SKM-1 treated with dmso at 0.1 percent for 144 hours (cell line): ENCODE measurements at regions not wholly inside any gene's neighbourhood (a gene's known extent, or its start where the extent isn't known, plus 50 kb on each side); places are given as distances from the start of the nearest gene placed in this dataset.
A peak's percentile ranks its signal among the peaks of the same experiment; 100 is the strongest.
"Not testable (repeated sequence)": the region's sequence is repeated elsewhere in the genome, so short reads cannot be mapped to it uniquely, and the experiment has no call there.

ENCODE experiments used
- DNase-seq: peaks from one replicate; lab custom pipeline; 2025; ENCODE audit not compliant: unreplicated experiment; lab: John Stamatoyannopoulos, UW

DNA sequence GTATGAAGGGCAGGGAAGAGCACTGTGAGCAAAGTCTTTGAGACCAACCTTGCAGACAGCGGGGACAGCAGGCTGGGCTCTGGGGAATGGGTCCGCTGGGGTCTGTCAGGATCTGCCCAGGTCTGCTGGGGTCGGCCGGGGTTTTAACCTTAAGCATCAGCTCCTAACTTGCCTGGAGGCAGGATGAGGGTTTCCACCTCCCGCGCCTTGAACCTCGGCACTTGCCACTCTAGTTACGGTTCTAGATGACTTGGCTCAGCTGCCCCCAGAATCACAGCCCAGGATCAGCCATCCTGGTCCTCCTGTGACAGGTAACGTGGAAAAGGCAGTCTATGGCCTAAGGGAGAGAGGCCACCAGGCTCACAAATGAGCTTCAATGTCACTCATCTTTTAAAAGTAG is 50.4 kb upstream of the CACUL1 start:
- no peak for DNase-seq

DNA sequence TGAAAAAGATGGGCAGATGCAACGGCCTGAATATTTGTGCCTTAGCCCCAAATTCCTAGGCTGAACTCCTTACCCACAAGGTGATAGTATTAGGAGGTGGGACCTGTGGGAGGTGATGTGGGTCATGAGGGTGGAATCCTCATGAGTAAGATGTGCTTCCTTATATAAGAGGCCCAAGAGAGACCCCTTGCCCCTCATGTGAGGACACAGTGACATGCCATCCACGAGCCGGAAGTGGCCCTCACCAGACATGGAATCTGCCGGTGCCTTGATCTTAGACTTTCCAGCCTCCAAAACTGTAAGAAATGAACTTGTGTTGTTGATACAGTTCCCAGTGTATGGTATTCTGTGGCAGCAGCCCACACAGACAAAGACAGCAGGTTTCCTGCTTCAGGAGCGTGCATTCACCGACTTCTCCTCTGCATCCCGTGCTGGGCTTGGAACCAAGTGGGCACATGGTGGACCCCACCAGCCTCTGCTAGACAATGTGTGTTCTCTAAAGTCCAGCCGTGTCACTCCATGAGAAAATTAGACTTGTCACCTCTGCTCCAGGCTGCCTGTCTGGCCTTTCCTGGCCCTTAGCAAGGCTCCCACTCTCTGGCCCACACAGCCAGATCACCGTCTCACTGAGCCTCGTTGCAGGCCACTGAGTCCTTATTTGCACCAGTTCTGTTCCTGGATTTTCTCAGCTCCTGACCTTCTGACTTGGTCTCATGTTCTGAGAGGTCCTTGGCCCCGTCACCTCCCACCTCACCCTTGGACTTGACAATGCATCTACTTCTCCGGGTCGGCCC is 52.9 kb upstream of the CACUL1 start:
- no peak for DNase-seq

DNA sequence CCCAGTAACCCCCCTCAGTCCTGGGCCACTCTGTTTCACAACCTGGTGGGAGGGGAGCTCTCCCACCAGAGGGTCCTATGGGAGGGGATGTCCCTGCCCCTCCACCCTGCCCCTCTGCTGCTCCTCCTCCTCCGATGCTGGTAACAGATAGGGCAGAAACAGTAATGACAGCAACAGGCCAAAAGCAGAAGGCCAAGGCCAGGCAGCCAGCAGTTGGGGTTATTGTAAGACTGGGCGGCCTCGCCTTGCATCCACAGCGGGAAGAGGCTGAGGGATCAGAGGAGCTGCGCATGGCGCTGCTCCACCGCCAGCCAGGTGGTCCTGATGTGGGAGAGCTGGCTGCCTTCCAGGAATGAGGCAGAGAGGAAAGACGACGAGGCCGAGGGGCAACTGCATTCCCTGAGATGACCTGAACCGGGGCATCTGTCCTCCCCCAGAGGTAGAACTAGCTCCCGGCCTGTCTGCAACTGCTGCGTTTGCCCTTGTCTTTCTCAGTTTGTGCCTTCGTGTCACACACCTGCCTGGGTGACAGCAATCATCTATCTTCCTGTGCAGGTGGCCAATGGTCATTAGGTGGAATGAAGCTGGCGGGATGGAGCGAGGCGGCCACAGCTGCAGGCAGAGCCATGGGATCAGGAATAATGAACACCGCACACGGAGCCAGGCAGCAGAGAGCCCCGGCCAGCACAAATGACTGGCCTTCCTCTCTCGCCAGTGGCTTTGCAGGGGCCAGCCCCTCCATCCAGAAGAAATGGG is 54.0 kb upstream of the CACUL1 start:
- no peak for DNase-seq

DNA sequence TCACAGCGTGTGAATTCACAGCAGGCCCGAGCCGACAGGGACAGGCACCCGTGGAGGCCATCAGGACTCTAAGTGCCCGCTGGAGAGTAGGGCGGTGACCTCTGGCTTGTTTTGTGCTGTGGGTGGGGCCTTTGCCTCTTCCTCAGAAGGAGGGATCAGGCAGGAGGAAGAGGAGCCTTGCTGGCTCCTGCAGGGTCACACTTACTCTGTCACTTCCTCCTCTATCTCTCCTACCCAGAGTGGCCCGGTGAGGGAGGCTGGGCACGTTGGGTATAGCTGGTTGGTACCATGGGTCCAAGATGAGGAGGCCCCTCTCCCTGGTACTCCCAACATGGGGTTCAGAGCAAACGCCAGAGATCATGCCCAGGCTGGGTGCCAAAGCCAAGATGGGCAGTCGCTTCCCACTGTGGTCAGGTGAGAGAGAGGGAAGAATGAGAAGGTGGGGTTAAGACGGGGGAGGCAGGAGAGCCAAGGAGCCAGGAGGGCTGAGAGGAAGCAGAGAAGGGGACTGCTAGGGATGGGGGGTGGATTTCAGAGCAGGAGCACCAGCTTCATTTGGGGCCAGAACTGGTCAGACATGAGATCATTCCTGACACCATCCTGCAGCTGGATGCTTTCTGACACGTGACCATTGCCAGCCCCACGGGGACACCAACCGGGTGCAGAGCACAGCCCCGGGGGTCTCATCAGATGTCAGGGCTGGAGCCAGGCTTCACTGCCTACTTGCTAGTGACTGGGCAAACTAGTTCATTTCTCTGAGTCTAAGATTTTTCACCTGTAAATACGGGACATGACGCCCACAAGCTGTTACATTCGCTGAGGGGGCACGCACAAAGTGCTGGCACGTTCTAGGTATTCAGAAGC is 54.8 kb upstream of the CACUL1 start:
- peak; percentile 28 for DNase-seq

DNA sequence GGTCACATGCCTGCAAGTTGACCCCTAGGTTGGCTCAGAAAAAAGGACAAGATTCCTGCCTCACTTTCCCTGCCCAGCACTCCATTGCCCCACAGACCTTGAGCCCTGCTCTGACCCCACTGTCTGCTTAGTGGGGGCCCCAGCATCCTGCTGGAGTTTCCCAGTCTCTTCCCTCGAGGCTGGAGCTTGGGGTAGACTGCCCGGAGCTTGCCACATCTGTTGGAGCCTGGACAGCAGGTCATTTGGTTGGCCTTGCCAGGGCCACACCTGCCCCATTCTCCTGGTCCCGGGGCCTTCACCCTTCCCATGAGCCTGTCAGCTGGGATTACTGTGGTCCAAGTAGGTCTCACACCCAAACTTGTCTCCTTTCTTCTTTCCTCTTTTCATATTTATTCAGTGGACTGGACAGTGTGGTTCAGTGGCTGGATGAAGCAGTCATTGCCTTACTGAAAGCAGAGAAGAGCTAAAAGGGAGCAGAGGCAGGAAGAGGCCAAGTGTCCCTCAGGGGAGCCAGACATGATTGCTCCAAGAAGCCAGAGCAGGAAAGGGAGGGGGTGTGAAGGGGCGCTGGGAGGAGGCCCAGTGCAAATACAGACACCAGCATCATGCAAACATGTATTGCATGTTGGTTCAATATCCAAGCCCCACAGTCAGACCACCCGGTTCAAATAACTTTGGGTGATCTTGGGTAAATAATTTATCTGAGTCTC is 56.2 kb upstream of the CACUL1 start:
- no peak for DNase-seq

- no peak for DNase-seq
Measured at GRCh38 chr10:118811675-118812392, 57.1 kb upstream of the CACUL1 start.

GRCh38 chr10:118812393-118812740 is 57.6 kb upstream of the CACUL1 start:
- DNase-seq = no peak

DNA sequence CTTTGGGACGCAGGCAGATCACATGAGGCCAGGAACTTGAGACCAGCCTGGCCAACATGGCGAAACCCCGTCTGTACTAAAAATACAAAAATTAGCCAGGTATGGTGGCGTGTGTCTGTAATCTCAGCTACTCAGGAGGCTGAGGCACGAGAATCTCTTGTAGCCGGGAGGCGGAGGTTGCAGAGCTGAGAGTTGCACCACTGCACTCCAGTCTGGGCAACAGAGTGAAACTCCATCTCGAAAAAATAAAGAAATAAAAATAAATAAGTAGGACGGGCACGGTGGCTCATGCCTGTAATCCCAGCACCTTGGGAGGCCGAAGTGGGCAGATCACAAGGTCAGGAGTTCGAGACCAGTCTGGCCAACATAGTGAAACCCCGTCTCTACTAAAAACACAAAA is 58.2 kb upstream of the CACUL1 start:
- not testable (repeated sequence) for DNase-seq

DNA sequence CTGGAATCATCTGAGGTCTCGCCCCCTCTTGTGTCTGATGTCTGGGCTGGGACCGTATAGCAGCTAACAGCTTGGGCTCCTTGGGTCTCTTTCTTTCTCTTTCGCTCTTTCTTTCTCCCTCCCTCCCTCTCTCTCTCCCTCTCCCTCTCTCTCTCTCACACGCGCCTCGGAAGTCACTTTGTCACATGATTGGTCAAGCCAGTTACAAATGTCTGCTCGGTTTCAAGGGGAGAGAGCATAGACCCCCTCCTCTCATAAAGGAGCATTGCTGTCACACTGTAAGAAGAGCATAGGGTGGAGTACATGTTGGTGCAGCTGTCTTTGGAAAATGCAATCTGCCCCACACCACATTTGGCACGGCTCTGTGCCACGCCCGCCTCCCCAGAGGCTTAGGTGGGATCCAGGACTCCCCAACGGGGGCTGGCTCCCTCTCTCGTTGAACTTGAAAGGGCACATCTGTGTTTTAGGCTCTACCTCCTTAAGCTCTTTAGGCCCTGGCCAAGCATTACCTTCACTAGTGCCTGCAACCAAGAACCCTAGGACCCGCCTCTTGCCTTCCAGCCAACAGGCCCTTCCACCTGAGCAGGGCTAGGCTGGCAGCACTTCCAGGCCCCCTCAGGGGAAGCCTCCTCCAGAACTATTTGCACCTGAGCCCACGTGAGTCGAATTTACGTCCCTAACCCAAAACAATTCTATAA is 61.9 kb upstream of the CACUL1 start:
- DNase-seq = no peak

DNA sequence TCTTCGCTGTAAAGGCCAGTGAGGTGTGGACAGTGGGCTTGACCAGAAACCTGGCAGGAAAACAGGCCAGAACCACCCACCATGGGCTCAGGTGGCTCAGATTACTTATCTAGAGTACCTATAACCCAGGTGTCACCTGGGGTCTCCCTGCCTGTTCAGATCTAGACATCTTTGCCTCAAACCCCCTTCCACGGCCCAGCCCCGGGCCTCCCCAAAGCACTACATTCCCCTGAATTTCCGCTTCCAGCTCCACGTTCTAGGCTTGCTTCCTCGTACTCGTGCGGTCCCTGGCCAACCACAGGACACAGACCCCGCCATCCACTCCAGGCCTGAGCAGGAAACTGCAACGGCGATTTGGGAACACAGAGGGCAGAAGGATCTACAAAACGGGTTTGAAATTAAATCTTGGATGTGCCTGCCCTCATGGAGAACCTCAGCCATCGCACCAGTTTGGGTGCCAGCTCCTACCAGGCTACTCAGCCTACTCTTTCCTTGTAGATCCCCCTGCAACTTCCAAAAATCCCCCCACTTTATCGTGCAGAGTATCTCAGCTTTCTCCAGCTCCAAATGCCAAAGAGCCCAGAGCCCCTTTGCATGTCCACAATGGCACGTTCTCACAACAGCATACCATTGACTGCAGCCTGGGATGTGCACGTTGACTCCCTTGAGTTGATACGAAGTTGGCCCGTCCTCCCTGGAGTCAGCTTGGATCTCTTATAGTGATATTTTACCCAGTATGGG is 62.7 kb upstream of the CACUL1 start:
- DNase-seq = no peak

- no peak for DNase-seq
Measured at GRCh38 chr10:118818621-118819221, 64.0 kb upstream of the CACUL1 start.

- DNase-seq = no peak
Measured at GRCh38 chr10:118820326-118821116, 65.8 kb upstream of the CACUL1 start.

GRCh38 chr10:118823256-118823907 is 68.6 kb upstream of the CACUL1 start:
- no peak for DNase-seq

DNA sequence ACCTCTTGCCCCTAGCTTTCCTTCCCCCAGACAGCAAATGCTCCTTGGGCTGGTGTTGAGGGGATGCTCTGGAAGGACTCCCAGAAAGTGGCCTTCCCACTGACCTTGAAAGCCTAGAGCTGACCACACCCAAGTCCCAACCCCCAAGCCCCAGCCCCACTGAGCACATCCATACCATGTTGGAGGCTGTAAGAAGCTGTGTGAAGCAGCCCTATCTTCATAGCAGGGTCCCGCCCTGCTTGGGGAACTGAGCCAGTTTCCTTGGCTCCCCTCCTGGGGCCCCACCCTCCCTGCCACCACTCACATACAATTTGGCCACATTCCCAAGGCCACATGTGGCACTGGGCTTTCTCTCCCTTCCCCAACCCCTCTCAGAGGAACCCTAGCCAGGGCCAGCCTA is 72.3 kb upstream of the CACUL1 start:
- DNase-seq = no peak

DNA sequence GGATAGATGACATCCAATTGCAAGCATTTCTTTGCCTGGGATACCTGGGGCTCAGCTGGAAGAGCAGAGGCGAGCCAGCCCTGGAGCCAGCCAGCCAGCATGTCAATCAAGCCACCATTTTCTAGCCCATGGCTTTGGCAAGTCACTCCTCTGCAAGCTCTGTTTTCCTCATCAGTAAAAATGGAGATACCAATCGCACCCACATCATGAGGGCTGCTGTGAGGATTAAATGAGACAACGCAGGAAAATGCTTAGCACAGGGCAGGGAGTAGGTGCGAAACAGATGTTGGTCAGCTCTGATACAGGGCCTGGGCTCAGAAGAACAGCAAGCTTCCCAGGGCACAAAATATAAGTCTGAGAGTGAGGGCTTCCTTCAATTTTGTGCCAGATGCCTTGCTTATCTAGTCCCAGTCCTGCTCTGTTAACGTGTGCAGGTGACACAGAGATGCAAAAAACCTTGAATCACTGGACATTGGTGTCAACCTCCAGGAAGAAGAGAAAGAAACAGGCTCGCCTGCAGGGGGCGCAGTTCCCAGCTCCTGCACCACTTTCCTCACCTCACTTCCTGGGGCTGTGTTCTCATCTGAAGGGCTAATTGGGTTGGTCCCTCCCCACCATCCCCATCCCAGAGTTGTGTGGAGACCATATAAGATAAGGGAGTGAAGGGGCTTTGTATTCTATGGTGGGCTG is 72.8 kb upstream of the CACUL1 start:
- no peak for DNase-seq

GRCh38 chr10:118832241-118832651 is 77.5 kb upstream of the CACUL1 start:
- peak; percentile 48 for DNase-seq

DNA sequence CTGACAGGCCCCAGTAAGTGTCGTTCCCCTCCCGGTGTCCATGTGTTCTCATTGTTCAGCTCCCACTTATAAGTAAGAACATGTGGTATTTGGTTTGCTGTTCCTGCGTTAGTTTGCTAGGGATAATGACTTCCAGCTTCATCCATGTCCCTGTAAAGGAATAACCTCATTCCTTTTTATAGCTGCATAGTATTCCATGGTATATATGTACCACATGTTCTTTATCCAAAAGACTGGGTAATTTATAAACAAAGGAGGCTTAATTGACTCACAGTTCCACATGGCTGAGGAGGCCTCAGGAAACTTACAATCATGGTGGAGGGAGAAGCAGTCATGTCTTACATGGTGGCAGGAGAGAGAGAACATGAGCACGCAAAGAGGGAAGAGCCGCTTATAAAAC is 79.6 kb upstream of the CACUL1 start:
- not testable (repeated sequence) for DNase-seq
